HepG2 (cell line): ENCODE measurements at regions not wholly inside any gene's neighbourhood (a gene's known extent, or its start where the extent isn't known, plus 50 kb on each side); places are given as distances from the start of the nearest gene placed in this dataset.

ENCODE experiments used
- EP300 ChIP-seq, 3 experiments: sonication (generic) in 1 of 3; formaldehyde crosslinking in 1 of 3; IDR thresholded peaks; 2 replicates each; pipeline versions ENCODE4 v1.5.1 to v1.6.1; 2011 to 2020; ENCODE audit warnings: low read depth in 2 of 3, low read length in 2 of 3, borderline replicate concordance in 1 of 3, improper control_type of control experiment in 1 of 3, mild to moderate bottlenecking in 1 of 3, missing genetic modification reagents in 1 of 3, moderate library complexity in 1 of 3
- JDP2 ChIP-seq: sonication (generic); formaldehyde crosslinking; IDR thresholded peaks from 2 replicates; pipeline ENCODE4 v1.8.1; 2022; ENCODE audit warnings: missing genetic modification reagents, borderline replicate concordance
- MAF1 ChIP-seq: sonication (generic); formaldehyde crosslinking; IDR thresholded peaks from 2 replicates; pipeline ENCODE4 v1.5.0; 2020; ENCODE audit warnings: missing genetic modification reagents, borderline replicate concordance
- NFKB2 ChIP-seq: sonication (generic); formaldehyde crosslinking; IDR thresholded peaks from 2 replicates; pipeline ENCODE4 v1.4.0; 2020; ENCODE audit warnings: missing genetic modification reagents, borderline replicate concordance
- SNAPC2 ChIP-seq: sonication (generic); formaldehyde crosslinking; IDR thresholded peaks from 2 replicates; pipeline ENCODE4 v1.8.1; 2022; ENCODE audit warnings: mild to moderate bottlenecking, missing genetic modification reagents
- TEAD2 ChIP-seq: sonication (generic); formaldehyde crosslinking; IDR thresholded peaks from 2 replicates; pipeline ENCODE4 v1.9.0; 2021; ENCODE audit warnings: missing genetic modification reagents
- THAP11 ChIP-seq: IDR thresholded peaks from 2 replicates; pipeline ENCODE4 v1.6.1; 2016; ENCODE audit warnings: missing biosample characterization, missing genetic modification reagents
- ZFP36 ChIP-seq: fragments of 150-350 bp; IDR thresholded peaks from 2 replicates; pipeline ENCODE4 v1.6.1; 2018; ENCODE audit warnings: borderline replicate concordance, low read length, low read depth; ENCODE audit not compliant: partially characterized antibody
- ZMYM3 ChIP-seq: sonication (generic); formaldehyde crosslinking; IDR thresholded peaks from 2 replicates; pipeline ENCODE4 v1.5.1; 2020; ENCODE audit warnings: mild to moderate bottlenecking, missing genetic modification reagents
- ZNF10 ChIP-seq: sonication (generic); formaldehyde crosslinking; IDR thresholded peaks from 2 replicates; pipeline ENCODE4 v1.4.0; 2020; ENCODE audit warnings: mild to moderate bottlenecking, low read depth, missing genetic modification reagents, borderline replicate concordance
- ZNF260 ChIP-seq: sonication (generic); formaldehyde crosslinking; IDR thresholded peaks from 2 replicates; pipeline ENCODE4 v1.4.0; 2020; ENCODE audit warnings: missing genetic modification reagents, low read depth, mild to moderate bottlenecking, borderline replicate concordance
- ZNF3 ChIP-seq: IDR thresholded peaks from 2 replicates; pipeline ENCODE4 v1.7.0; 2017; ENCODE audit warnings: inconsistent platforms
- ZNF766 ChIP-seq: sonication (generic); formaldehyde crosslinking; IDR thresholded peaks from 2 replicates; pipeline ENCODE4 v1.5.0; 2020; ENCODE audit warnings: missing genetic modification reagents, borderline replicate concordance
- ZNF776 ChIP-seq: sonication (generic); formaldehyde crosslinking; IDR thresholded peaks from 2 replicates; pipeline ENCODE4 v1.4.0; 2020; ENCODE audit warnings: mild to moderate bottlenecking, missing genetic modification reagents
- ZSCAN20 ChIP-seq: sonication (generic); formaldehyde crosslinking; IDR thresholded peaks from 2 replicates; pipeline ENCODE4 v1.4.0; 2020; ENCODE audit warnings: missing genetic modification reagents, mild to moderate bottlenecking, borderline replicate concordance
- TF ChIP-seq, protein P1 (sequence below): sonication (generic); formaldehyde crosslinking; IDR thresholded peaks from 2 replicates; pipeline ENCODE4 v1.8.1; 2023; ENCODE audit warnings: mild to moderate bottlenecking, inconsistent platforms, moderate library complexity, missing genetic modification reagents, borderline replicate concordance
- TF ChIP-seq, protein P2 (sequence below), 2 experiments: sonication (generic) in 1 of 2; formaldehyde crosslinking in 1 of 2; IDR thresholded peaks; 2 replicates each; pipeline versions ENCODE4 v1.4.0 to v1.6.1; 2018 to 2020; ENCODE audit warnings: missing genetic modification reagents in 2 of 2, borderline replicate concordance in 1 of 2, low read depth in 1 of 2, mild to moderate bottlenecking in 1 of 2, missing biosample characterization in 1 of 2
- TF ChIP-seq, protein P3 (sequence below): sonication (generic); formaldehyde crosslinking; IDR thresholded peaks from 2 replicates; pipeline ENCODE4 v1.8.1; 2023; ENCODE audit warnings: missing genetic modification reagents, inconsistent platforms, borderline replicate concordance
- TF ChIP-seq, protein P4 (sequence below): sonication (generic); formaldehyde crosslinking; IDR thresholded peaks from 2 replicates; pipeline ENCODE4 v1.8.1; 2023; ENCODE audit warnings: mild to moderate bottlenecking, moderate library complexity, missing genetic modification reagents
- TF ChIP-seq, protein P5 (sequence below): sonication (generic); formaldehyde crosslinking; IDR thresholded peaks from 2 replicates; pipeline ENCODE4 v1.4.0; 2020; ENCODE audit warnings: missing genetic modification reagents

DNA sequence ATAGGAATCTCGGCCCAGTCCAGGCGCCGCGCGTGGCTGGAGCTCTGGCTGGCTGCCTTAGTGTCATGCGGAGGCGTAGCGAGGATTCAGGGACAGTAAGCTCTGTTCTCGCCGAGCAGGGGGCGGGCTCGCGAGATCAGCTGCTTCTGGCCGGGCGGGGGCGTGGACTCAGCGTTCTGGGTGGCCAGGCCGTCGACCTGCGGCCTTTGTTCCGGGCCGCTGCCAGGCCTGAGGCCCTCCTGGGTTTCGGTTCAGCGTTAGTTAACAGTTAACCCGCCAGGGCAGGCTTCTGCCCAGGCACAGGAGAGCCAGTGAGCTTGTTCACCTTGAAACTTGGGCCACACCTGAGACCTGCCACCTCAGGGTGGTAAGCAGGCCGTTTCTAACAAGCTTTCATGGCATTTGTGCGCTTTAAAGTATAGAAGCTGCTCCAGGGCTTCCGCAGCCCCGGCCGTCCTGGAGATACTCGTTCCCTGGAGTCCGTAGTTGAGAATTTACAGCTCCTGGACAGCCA lies 332.2 kb upstream of the SGCG start (continued):
- no peak for TF ChIP-seq ZNF10
- TF ChIP-seq, protein P1, sequence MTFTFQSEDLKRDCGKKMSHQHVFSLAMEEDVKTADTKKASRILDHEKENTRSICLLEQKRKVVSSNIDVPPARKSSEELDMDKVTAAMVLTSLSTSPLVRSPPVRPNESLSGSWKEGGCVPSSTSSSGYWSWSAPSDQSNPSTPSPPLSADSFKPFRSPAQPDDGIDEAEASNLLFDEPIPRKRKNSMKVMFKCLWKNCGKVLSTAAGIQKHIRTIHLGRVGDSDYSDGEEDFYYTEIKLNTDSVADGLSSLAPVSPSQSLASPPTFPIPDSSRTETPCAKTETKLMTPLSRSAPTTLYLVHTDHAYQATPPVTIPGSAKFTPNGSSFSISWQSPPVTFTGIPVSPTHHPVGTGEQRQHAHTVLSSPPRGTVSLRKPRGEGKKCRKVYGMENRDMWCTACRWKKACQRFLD (CRISPR knock-in tag): no peak
- TF ChIP-seq ZNF776 (CRISPR knock-in tag): no peak
- no peak for TF ChIP-seq NFKB2 (CRISPR knock-in tag)
- TF ChIP-seq, protein P2, sequence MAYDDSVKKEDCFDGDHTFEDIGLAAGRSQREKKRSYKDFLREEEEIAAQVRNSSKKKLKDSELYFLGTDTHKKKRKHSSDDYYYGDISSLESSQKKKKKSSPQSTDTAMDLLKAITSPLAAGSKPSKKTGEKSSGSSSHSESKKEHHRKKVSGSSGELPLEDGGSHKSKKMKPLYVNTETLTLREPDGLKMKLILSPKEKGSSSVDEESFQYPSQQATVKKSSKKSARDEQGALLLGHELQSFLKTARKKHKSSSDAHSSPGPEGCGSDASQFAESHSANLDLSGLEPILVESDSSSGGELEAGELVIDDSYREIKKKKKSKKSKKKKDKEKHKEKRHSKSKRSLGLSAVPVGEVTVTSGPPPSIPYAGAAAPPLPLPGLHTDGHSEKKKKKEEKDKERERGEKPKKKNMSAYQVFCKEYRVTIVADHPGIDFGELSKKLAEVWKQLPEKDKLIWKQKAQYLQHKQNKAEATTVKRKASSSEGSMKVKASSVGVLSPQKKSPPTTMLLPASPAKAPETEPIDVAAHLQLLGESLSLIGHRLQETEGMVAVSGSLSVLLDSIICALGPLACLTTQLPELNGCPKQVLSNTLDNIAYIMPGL (CRISPR knock-in tag; IDR thresholded peaks at IDR 0.05; ENCODE audit: borderline replicate concordance in 1 of 2, low read depth in 1 of 2): no peak
- TF ChIP-seq ZNF3: no peak
- TF ChIP-seq ZFP36: no peak
- TF ChIP-seq ZMYM3 (CRISPR knock-in tag): no peak
- TF ChIP-seq THAP11 (CRISPR knock-in tag): peak; percentile 42
- TF ChIP-seq, protein P3, sequence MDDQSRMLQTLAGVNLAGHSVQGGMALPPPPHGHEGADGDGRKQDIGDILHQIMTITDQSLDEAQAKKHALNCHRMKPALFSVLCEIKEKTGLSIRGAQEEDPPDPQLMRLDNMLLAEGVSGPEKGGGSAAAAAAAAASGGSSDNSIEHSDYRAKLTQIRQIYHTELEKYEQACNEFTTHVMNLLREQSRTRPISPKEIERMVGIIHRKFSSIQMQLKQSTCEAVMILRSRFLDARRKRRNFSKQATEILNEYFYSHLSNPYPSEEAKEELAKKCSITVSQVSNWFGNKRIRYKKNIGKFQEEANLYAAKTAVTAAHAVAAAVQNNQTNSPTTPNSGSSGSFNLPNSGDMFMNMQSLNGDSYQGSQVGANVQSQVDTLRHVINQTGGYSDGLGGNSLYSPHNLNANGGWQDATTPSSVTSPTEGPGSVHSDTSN (CRISPR knock-in tag): no peak
- TF ChIP-seq, protein P4, sequence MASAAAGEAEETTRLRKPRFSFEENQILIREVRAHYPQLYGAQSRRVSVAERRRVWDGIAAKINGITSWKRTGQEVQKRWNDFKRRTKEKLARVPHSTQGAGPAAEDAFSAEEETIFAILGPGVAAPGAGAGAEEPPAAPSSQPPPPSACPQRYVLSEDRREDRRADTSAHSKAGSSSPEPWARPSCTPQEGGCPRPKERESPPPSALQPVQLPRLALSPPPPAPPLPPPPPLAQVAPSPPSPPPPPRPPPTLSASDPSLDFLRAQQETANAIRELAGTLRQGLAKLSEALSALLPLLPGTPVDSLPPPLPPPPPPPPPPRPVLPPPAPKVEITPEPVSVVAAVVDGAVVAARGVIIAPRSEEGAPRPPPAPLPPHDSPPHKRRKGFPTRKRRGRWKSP: no peak; the same call in 1 of the 2 replicates
- no peak for TF ChIP-seq SNAPC2
- no peak for TF ChIP-seq ZSCAN20 (CRISPR knock-in tag)
- TF ChIP-seq ZNF766 (CRISPR knock-in tag): no peak
- TF ChIP-seq EP300 (IDR thresholded peaks at IDR 0.05; ENCODE audit: low read depth in 2 of 2, low read length in 2 of 2): no peak
- no peak for TF ChIP-seq EP300 (CRISPR knock-in tag; IDR thresholded peaks at IDR 0.05; ENCODE audit: borderline replicate concordance)
- TF ChIP-seq MAF1 (CRISPR knock-in tag): no peak
- TF ChIP-seq, protein P5, sequence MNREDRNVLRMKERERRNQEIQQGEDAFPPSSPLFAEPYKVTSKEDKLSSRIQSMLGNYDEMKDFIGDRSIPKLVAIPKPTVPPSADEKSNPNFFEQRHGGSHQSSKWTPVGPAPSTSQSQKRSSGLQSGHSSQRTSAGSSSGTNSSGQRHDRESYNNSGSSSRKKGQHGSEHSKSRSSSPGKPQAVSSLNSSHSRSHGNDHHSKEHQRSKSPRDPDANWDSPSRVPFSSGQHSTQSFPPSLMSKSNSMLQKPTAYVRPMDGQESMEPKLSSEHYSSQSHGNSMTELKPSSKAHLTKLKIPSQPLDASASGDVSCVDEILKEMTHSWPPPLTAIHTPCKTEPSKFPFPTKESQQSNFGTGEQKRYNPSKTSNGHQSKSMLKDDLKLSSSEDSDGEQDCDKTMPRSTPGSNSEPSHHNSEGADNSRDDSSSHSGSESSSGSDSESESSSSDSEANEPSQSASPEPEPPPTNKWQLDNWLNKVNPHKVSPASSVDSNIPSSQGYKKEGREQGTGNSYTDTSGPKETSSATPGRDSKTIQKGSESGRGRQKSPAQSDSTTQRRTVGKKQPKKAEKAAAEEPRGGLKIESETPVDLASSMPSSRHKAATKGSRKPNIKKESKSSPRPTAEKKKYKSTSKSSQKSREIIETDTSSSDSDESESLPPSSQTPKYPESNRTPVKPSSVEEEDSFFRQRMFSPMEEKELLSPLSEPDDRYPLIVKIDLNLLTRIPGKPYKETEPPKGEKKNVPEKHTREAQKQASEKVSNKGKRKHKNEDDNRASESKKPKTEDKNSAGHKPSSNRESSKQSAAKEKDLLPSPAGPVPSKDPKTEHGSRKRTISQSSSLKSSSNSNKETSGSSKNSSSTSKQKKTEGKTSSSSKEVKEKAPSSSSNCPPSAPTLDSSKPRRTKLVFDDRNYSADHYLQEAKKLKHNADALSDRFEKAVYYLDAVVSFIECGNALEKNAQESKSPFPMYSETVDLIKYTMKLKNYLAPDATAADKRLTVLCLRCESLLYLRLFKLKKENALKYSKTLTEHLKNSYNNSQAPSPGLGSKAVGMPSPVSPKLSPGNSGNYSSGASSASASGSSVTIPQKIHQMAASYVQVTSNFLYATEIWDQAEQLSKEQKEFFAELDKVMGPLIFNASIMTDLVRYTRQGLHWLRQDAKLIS: no peak
- TF ChIP-seq TEAD2 (CRISPR knock-in tag): no peak
- TF ChIP-seq JDP2 (CRISPR knock-in tag): no peak
- no peak for TF ChIP-seq ZNF260 (CRISPR knock-in tag)
